Prostate gland (tissue), 2 donors: ENCODE measurements at regions not wholly inside any gene's neighbourhood (a gene's known extent, or its start where the extent isn't known, plus 50 kb on each side); places are given as distances from the start of the nearest gene placed in this dataset.

Experiments used
- CTCF ChIP-seq, 4 experiments: fragments of 200-600 bp in 2 of 4; fragments of 450-650 bp in 2 of 4; sonication (generic) in 2 of 4; IDR thresholded peaks; 1 replicate in 3 of 4; 2 replicates in 1 of 4; pipeline ENCODE4 v1.5.1; 2016 to 2019; ENCODE audit warnings: antibody characterized with exemption in 4 of 4, mild to moderate bottlenecking in 2 of 4, moderate library complexity in 2 of 4
- POLR2A ChIP-seq: fragments of 450-650 bp; IDR thresholded peaks from one replicate; pipeline ENCODE4 v1.6.1; 2016; ENCODE audit warnings: antibody characterized with exemption, mild to moderate bottlenecking
- POLR2AphosphoS5 ChIP-seq: sonication (generic); formaldehyde crosslinking; IDR thresholded peaks from one replicate; pipeline ENCODE4 v1.6.1; 2017; ENCODE audit warnings: antibody characterized with exemption

- TF ChIP-seq CTCF (IDR thresholded peaks at IDR 0.05) (no peak), POLR2A (no peak), POLR2AphosphoS5 (no peak)
Observed at GRCh38 chr2:58541511-58541910, 300.4 kb upstream of the FANCL start.
